ENCODE measurements at regions not wholly inside any gene's neighbourhood (a gene's known extent, or its start where the extent isn't known, plus 50 kb on each side); places are given as distances from the start of the nearest gene placed in this dataset.

DNA sequence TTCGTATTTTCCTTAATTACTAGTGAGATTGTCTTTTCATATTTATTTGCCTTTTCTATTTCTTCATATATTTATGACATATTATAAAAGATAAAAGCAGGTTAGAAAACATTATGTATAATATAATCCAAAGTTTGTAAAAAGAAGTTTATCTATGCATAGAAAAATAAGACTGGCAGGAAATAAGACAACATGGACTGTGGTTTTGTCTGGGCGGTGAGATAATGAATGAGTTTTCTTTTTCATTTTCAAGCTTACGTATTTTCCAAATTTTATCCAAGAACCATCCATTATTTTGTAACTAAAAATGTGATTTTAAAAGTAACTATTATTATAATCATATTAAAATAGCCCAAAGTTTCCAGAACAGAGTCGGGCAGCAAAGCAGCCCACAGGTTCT, 109.8 kb upstream of the MVB12B start:
- Histone ChIP-seq H3K9ac (ENCODE audit: control insufficient read depth, insufficient read depth, low read length) (no peak overlapping the region), H3K4me3 (no peak overlapping the region), H3K27me3 (replicated peaks in 1 of 2; ENCODE audit: control insufficient read depth in 2 of 2, insufficient read depth in 2 of 2, low read length in 1 of 2) (peaks cover 0 to 4% of the 10 kb centered on the region in 2 experiments; a peak in 3 of 4 replicates), H3K9me3 (replicated peaks; ENCODE audit: control insufficient read depth, insufficient read depth, low read length) (peaks cover 3% of the 10 kb centered on the region; the same call in 2 of the 3 replicates), H2AFZ (ENCODE audit: control insufficient read depth, low read depth, low read length) (no peak overlapping the region), H4K20me1 (ENCODE audit: control insufficient read depth, insufficient read depth) (no peaks in the 10 kb centered on the region), H3K27ac (ENCODE audit: control insufficient read depth, insufficient read depth) (no peak overlapping the region), H3K36me3 (ENCODE audit: control insufficient read depth in 2 of 2, insufficient read depth in 2 of 2, low read length in 1 of 2) (no peaks in the 10 kb centered on the region), H3K4me1 (ENCODE audit: control insufficient read depth, insufficient read depth, low read length) (no peaks in the 10 kb centered on the region), H3K79me2 (ENCODE audit: control insufficient read depth, insufficient read depth, low read length) (no peaks in the 10 kb centered on the region), H3K4me2 (ENCODE audit: control insufficient read depth, insufficient read depth) (no peak overlapping the region)
- BruUV-seq (replicated peaks) = no TSS peak
- intact Hi-C loops (cut with micrococcal nuclease; ENCODE audit: unreplicated experiment) = no loop called here
- FAIRE-seq (no peak), DNase-seq (ENCODE audit: low read depth, low spot score) (no peak), ATAC-seq (no peak)
- POLR2A ChIA-PET = no interaction called here
- WGBS (ENCODE audit: insufficient coverage, insufficient replicate concordance, low lambda C conversion rate, missing lambda C conversion rate) = under 1% methylated on average over 4 of the region's 4 CpGs
- in situ Hi-C loops (cut with MboI) = no loop called here
- RAD21 ChIA-PET (ENCODE audit: unreplicated experiment) = no interaction called here
- CTCF ChIA-PET = no interaction called here
- SMC1A ChIA-PET (ENCODE audit: uncharacterized antibody, unreplicated experiment) = no interaction called here
- TF ChIP-seq NRF1 (conservative IDR thresholded peaks at IDR 0.05; ENCODE audit: low read depth, low read length) = no peak
- TF ChIP-seq, protein P1, sequence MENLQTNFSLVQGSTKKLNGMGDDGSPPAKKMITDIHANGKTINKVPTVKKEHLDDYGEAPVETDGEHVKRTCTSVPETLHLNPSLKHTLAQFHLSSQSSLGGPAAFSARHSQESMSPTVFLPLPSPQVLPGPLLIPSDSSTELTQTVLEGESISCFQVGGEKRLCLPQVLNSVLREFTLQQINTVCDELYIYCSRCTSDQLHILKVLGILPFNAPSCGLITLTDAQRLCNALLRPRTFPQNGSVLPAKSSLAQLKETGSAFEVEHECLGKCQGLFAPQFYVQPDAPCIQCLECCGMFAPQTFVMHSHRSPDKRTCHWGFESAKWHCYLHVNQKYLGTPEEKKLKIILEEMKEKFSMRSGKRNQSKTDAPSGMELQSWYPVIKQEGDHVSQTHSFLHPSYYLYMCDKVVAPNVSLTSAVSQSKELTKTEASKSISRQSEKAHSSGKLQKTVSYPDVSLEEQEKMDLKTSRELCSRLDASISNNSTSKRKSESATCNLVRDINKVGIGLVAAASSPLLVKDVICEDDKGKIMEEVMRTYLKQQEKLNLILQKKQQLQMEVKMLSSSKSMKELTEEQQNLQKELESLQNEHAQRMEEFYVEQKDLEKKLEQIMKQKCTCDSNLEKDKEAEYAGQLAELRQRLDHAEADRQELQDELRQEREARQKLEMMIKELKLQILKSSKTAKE (IDR thresholded peaks at IDR 0.05; ENCODE audit: low read depth, poor library complexity, severe bottlenecking) = no peak
- TF ChIP-seq, protein P2, sequence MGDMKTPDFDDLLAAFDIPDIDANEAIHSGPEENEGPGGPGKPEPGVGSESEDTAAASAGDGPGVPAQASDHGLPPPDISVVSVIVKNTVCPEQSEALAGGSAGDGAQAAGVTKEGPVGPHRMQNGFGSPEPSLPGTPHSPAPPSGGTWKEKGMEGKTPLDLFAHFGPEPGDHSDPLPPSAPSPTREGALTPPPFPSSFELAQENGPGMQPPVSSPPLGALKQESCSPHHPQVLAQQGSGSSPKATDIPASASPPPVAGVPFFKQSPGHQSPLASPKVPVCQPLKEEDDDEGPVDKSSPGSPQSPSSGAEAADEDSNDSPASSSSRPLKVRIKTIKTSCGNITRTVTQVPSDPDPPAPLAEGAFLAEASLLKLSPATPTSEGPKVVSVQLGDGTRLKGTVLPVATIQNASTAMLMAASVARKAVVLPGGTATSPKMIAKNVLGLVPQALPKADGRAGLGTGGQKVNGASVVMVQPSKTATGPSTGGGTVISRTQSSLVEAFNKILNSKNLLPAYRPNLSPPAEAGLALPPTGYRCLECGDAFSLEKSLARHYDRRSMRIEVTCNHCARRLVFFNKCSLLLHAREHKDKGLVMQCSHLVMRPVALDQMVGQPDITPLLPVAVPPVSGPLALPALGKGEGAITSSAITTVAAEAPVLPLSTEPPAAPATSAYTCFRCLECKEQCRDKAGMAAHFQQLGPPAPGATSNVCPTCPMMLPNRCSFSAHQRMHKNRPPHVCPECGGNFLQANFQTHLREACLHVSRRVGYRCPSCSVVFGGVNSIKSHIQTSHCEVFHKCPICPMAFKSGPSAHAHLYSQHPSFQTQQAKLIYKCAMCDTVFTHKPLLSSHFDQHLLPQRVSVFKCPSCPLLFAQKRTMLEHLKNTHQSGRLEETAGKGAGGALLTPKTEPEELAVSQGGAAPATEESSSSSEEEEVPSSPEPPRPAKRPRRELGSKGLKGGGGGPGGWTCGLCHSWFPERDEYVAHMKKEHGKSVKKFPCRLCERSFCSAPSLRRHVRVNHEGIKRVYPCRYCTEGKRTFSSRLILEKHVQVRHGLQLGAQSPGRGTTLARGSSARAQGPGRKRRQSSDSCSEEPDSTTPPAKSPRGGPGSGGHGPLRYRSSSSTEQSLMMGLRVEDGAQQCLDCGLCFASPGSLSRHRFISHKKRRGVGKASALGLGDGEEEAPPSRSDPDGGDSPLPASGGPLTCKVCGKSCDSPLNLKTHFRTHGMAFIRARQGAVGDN (IDR thresholded peaks at IDR 0.05) = no peak
- no peak for TF ChIP-seq ZNF622 (IDR thresholded peaks at IDR 0.05)
- TF ChIP-seq BHLHE40 (IDR thresholded peaks at IDR 0.05; ENCODE audit: borderline replicate concordance in 1 of 2, low read depth in 2 of 2, low read length in 1 of 2) = no peak
- TF ChIP-seq NR2C2 (IDR thresholded peaks at IDR 0.05; ENCODE audit: borderline replicate concordance, control insufficient read depth, insufficient read length, low read depth) = no peak
- TF ChIP-seq, protein P3, sequence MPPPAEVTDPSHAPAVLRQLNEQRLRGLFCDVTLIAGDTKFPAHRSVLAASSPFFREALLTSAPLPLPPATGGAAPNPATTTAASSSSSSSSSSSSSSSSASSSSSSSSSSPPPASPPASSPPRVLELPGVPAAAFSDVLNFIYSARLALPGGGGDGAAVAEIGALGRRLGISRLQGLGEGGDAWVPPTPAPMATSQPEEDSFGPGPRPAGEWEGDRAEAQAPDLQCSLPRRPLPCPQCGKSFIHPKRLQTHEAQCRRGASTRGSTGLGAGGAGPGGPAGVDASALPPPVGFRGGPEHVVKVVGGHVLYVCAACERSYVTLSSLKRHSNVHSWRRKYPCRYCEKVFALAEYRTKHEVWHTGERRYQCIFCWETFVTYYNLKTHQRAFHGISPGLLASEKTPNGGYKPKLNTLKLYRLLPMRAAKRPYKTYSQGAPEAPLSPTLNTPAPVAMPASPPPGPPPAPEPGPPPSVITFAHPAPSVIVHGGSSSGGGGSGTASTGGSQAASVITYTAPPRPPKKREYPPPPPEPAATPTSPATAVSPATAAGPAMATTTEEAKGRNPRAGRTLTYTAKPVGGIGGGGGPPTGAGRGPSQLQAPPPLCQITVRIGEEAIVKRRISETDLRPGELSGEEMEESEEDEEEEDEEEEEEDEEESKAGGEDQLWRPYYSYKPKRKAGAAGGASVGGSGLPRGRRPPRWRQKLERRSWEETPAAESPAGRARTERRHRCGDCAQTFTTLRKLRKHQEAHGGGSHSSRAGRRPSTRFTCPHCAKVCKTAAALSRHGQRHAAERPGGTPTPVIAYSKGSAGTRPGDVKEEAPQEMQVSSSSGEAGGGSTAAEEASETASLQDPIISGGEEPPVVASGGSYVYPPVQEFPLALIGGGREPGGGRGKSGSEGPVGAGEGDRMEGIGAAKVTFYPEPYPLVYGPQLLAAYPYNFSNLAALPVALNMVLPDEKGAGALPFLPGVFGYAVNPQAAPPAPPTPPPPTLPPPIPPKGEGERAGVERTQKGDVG (CRISPR knock-in tag; IDR thresholded peaks at IDR 0.05) = no peak
- no peak for TF ChIP-seq ETV6 (conservative IDR thresholded peaks at IDR 0.05 in 1 of 2, IDR thresholded peaks at IDR 0.05 in 1 of 2; ENCODE audit: borderline replicate concordance in 1 of 2, low read depth in 1 of 2)
- TF ChIP-seq YY1 (IDR thresholded peaks at IDR 0.05; ENCODE audit: low read depth, low read length) = no peak
- TF ChIP-seq, protein P4, sequence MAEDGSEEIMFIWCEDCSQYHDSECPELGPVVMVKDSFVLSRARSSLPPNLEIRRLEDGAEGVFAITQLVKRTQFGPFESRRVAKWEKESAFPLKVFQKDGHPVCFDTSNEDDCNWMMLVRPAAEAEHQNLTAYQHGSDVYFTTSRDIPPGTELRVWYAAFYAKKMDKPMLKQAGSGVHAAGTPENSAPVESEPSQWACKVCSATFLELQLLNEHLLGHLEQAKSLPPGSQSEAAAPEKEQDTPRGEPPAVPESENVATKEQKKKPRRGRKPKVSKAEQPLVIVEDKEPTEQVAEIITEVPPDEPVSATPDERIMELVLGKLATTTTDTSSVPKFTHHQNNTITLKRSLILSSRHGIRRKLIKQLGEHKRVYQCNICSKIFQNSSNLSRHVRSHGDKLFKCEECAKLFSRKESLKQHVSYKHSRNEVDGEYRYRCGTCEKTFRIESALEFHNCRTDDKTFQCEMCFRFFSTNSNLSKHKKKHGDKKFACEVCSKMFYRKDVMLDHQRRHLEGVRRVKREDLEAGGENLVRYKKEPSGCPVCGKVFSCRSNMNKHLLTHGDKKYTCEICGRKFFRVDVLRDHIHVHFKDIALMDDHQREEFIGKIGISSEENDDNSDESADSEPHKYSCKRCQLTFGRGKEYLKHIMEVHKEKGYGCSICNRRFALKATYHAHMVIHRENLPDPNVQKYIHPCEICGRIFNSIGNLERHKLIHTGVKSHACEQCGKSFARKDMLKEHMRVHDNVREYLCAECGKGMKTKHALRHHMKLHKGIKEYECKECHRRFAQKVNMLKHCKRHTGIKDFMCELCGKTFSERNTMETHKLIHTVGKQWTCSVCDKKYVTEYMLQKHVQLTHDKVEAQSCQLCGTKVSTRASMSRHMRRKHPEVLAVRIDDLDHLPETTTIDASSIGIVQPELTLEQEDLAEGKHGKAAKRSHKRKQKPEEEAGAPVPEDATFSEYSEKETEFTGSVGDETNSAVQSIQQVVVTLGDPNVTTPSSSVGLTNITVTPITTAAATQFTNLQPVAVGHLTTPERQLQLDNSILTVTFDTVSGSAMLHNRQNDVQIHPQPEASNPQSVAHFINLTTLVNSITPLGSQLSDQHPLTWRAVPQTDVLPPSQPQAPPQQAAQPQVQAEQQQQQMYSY (CRISPR knock-in tag; IDR thresholded peaks at IDR 0.05) = no peak

Data from GM12878 (cell line).